Endothelial cell of umbilical vein (primary cell): ENCODE measurements at regions not wholly inside any gene's neighbourhood (a gene's known extent, or its start where the extent isn't known, plus 50 kb on each side); places are given as distances from the start of the nearest gene placed in this dataset.

Experiments
- BruUV-seq: library from RNA; stranded (reverse); fragments of 400-500 nt; replicated peaks from 2 replicates; lab custom pipeline; 2021; lab: Mats Ljungman, UMichigan
- CTCF ChIA-PET: fragments of 300-600, 350-600 bp; sonication (Branson Sonifier 250); formaldehyde crosslinking; loops from one replicate; lab custom pipeline; 2021; ENCODE audit warnings: antibody characterized with exemption, inconsistent platforms; lab: Charles Lee
- POLR2A ChIA-PET: fragments of 300-600, 350-600 bp; sonication (Branson Sonifier 250); formaldehyde crosslinking; loops from one replicate; lab custom pipeline; 2021; ENCODE audit warnings: antibody characterized with exemption, inconsistent platforms; lab: Charles Lee
- DNase-seq: peaks from one replicate; pipeline ENCODE4 v3.0.0-alpha.2; 2011; ENCODE audit warnings: low read depth, low spot score
- FAIRE-seq: peaks from 2 replicates; lab custom pipeline; 2011; peaks lifted over from hg19 to GRCh38; lab: Jason Lieb, UNC
- H2AFZ ChIP-seq: 2 replicates; pipeline ENCODE4 v1.6.0; 2012; ENCODE audit warnings: low read depth, low read length, control low read depth, inconsistent platforms
- H3K27ac ChIP-seq: 2 replicates; pipeline ENCODE4 v1.5.1; 2011; ENCODE audit warnings: low read depth, mild to moderate bottlenecking, control low read depth, low read length, moderate library complexity; ENCODE audit not compliant: insufficient read depth
- H3K27me3 ChIP-seq, 2 experiments: 2 replicates each; pipeline versions ENCODE4 v1.6.0 to v1.6.1; 2011; ENCODE audit warnings: low read length in 2 of 2, mixed read lengths in 1 of 2; ENCODE audit not compliant: control insufficient read depth in 2 of 2, insufficient read depth in 2 of 2
- H3K36me3 ChIP-seq, 2 experiments: 2 replicates in 1 of 2; 3 replicates in 1 of 2; pipeline ENCODE4 v1.5.1; 2011; ENCODE audit warnings: low read length in 2 of 2, mild to moderate bottlenecking in 1 of 2, moderate library complexity in 1 of 2; ENCODE audit not compliant: control insufficient read depth in 2 of 2, insufficient read depth in 2 of 2; ENCODE audit errors: extremely low read depth in 1 of 2
- H3K4me1 ChIP-seq: 3 replicates; pipeline ENCODE4 v1.5.1; 2011; ENCODE audit warnings: mild to moderate bottlenecking, low read length; ENCODE audit not compliant: control insufficient read depth, insufficient read depth; ENCODE audit errors: extremely low read depth
- H3K4me2 ChIP-seq: 2 replicates; pipeline ENCODE4 v1.6.1; 2011; ENCODE audit warnings: low read length, control low read depth, mixed read lengths; ENCODE audit not compliant: insufficient read depth
- H3K4me3 ChIP-seq, 3 experiments: fragments of 200-600 bp in 1 of 3; sonication (generic), shearing (Covaris generic) in 1 of 3; replicated peaks in 1 of 3; 2 replicates each; pipeline ENCODE4 v1.5.1; 2011 to 2016; ENCODE audit warnings: control low read depth in 3 of 3, low read length in 3 of 3, mild to moderate bottlenecking in 2 of 3, inconsistent platforms in 1 of 3, low read depth in 1 of 3, moderate library complexity in 1 of 3; ENCODE audit not compliant: insufficient read depth in 1 of 3
- H3K79me2 ChIP-seq: 2 replicates; pipeline ENCODE4 v1.6.0; 2012; ENCODE audit warnings: low read length, inconsistent platforms; ENCODE audit not compliant: control insufficient read depth, insufficient read depth
- H3K9ac ChIP-seq: replicated peaks from 2 replicates; pipeline ENCODE3; 2011; ENCODE audit warnings: low read length, control low read depth; ENCODE audit not compliant: insufficient read depth; ENCODE audit errors: extremely low read depth
- H3K9me1 ChIP-seq: replicated peaks from 3 replicates; pipeline ENCODE4 v1.6.0; 2011; ENCODE audit warnings: mild to moderate bottlenecking, low read length; ENCODE audit not compliant: control insufficient read depth, insufficient read depth; ENCODE audit errors: extremely low read depth
- H3K9me3 ChIP-seq: replicated peaks from 2 replicates; pipeline ENCODE4 v1.5.1; 2012; ENCODE audit warnings: low read length, inconsistent platforms; ENCODE audit not compliant: control insufficient read depth, insufficient read depth
- H4K20me1 ChIP-seq: replicated peaks from 2 replicates; pipeline ENCODE3; 2011; ENCODE audit warnings: mild to moderate bottlenecking, low read length; ENCODE audit not compliant: control insufficient read depth, insufficient read depth; ENCODE audit errors: extremely low read depth
- CTCF ChIP-seq, 2 donors: IDR thresholded peaks; 1 replicate in 1 of 2; 2 replicates in 1 of 2; pipeline ENCODE4 v1.5.1; 2011; ENCODE audit warnings: low read length in 2 of 2, mild to moderate bottlenecking in 2 of 2, moderate library complexity in 2 of 2, control low read depth in 1 of 2, inconsistent platforms in 1 of 2, low read depth in 1 of 2; ENCODE audit not compliant: insufficient read depth in 1 of 2; ENCODE audit errors: extremely low read depth in 1 of 2
- EZH2 ChIP-seq: IDR thresholded peaks from 2 replicates; pipeline ENCODE4 v1.6.1; 2012; ENCODE audit warnings: borderline replicate concordance, low read depth, mild to moderate bottlenecking, moderate library complexity, low read length, inconsistent platforms; ENCODE audit not compliant: severe bottlenecking
- FOS ChIP-seq: IDR thresholded peaks from 2 replicates; pipeline ENCODE4 v1.6.1; 2011; ENCODE audit warnings: mild to moderate bottlenecking, low read length, moderate library complexity, borderline replicate concordance; ENCODE audit not compliant: insufficient read depth
- GATA2 ChIP-seq: IDR thresholded peaks from 2 replicates; pipeline ENCODE4 v1.7.0; 2011; ENCODE audit warnings: low read depth, mild to moderate bottlenecking, moderate library complexity, mixed read lengths, low read length; ENCODE audit not compliant: insufficient read length, insufficient read depth
- JUN ChIP-seq: IDR thresholded peaks from 2 replicates; pipeline ENCODE4 v1.6.1; 2011; ENCODE audit warnings: borderline replicate concordance, low read depth; ENCODE audit not compliant: insufficient read length, insufficient read depth
- MYC ChIP-seq: IDR thresholded peaks from one replicate; pipeline ENCODE4 v1.6.1; 2011; ENCODE audit warnings: mild to moderate bottlenecking, low read depth, low read length
- POLR2A ChIP-seq: IDR thresholded peaks from 2 replicates; pipeline ENCODE4 v1.6.1; 2012; ENCODE audit warnings: low read depth, mild to moderate bottlenecking, control low read depth, low read length
- POLR2AphosphoS5 ChIP-seq: IDR thresholded peaks from 2 replicates; pipeline ENCODE4 v1.6.1; 2012; ENCODE audit warnings: low read depth, mild to moderate bottlenecking, control low read depth, low read length, moderate library complexity; ENCODE audit not compliant: insufficient read depth
- dilution Hi-C: fragments of 300-500 bp; cut with MboI; formaldehyde crosslinking; loops from one replicate; pipeline ENCODE4 v1.15.0; 2019; ENCODE audit warnings: low sequenced_read_pairs; ENCODE audit not compliant: extremely low pct_ligation_motif_present
- intact Hi-C: fragments of 100-400 bp; cut with micrococcal nuclease; formaldehyde crosslinking; loops from one replicate; pipeline ENCODE4 v1.10.0; 2022
- TF ChIP-seq, protein P1 (sequence below): IDR thresholded peaks from 2 replicates; pipeline ENCODE4 v1.6.1; 2011; ENCODE audit not compliant: insufficient read depth, insufficient read length

GRCh38 chr6:156408655-156409054, 368.5 kb upstream of the ARID1B start:
- dilution Hi-C loops = no loop called here
- no peak for FAIRE-seq
- no TSS peak for BruUV-seq

More at GRCh38 chr6:156408655-156409054, 368.5 kb upstream of the ARID1B start:
- POLR2A ChIA-PET = no interaction called here
- Histone ChIP-seq H3K9ac (no peak overlapping the region), H3K4me2 (no peak overlapping the region), H3K36me3 (no peaks in the 10 kb centered on the region), H4K20me1 (no peaks in the 10 kb centered on the region), H2AFZ (no peak overlapping the region), H3K4me1 (no peaks in the 10 kb centered on the region), H3K4me3 (no peak overlapping the region), H3K27me3 (no peaks in the 10 kb centered on the region), H3K9me1 (no peaks in the 10 kb centered on the region), H3K9me3 (no peaks in the 10 kb centered on the region), H3K27ac (no peak overlapping the region), H3K79me2 (no peaks in the 10 kb centered on the region)
- intact Hi-C loops = no loop called here
- no peak for DNase-seq
- TF ChIP-seq POLR2A (no peak), CTCF (IDR thresholded peaks at IDR 0.05; ENCODE audit: extremely low read depth in 1 of 2, insufficient read depth in 1 of 2, low read depth in 1 of 2, low read length in 2 of 2) (no peak), GATA2 (no peak), EZH2 (no peak), POLR2AphosphoS5 (no peak), JUN (no peak), FOS (no peak), MYC (no peak)
- TF ChIP-seq, protein P1, sequence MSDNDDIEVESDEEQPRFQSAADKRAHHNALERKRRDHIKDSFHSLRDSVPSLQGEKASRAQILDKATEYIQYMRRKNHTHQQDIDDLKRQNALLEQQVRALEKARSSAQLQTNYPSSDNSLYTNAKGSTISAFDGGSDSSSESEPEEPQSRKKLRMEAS = no peak
- CTCF ChIA-PET = no interaction called here
